ENCODE measurements at regions not wholly inside any gene's neighbourhood (a gene's known extent, or its start where the extent isn't known, plus 50 kb on each side); places are given as distances from the start of the nearest gene placed in this dataset.

DNA sequence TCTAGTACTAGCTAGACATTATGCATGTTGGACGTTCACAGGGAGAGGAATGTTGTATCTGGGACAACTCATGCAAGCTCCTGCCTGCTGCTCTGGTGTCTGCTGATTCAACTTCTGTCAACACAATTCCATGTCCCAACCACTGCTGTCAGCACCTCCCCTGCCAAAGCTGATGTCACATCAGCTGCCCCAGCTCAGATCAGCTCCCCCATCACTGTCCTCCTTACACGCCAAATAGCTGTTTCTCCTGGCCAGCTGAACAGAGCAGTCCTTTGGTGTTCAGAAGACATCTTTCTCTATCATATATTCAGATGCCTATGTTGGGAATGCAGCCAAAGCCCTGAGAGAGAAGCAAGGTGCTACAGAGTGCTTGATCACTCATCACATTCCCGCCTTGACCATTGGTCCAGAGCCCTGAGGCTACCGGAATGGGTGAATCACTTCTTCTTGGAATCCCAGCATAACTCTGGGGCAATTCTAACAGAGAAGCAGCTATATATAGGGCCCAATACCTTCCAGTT is 223.3 kb downstream of the SEC61B start:
- TF ChIP-seq, protein P1, sequence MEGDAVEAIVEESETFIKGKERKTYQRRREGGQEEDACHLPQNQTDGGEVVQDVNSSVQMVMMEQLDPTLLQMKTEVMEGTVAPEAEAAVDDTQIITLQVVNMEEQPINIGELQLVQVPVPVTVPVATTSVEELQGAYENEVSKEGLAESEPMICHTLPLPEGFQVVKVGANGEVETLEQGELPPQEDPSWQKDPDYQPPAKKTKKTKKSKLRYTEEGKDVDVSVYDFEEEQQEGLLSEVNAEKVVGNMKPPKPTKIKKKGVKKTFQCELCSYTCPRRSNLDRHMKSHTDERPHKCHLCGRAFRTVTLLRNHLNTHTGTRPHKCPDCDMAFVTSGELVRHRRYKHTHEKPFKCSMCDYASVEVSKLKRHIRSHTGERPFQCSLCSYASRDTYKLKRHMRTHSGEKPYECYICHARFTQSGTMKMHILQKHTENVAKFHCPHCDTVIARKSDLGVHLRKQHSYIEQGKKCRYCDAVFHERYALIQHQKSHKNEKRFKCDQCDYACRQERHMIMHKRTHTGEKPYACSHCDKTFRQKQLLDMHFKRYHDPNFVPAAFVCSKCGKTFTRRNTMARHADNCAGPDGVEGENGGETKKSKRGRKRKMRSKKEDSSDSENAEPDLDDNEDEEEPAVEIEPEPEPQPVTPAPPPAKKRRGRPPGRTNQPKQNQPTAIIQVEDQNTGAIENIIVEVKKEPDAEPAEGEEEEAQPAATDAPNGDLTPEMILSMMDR (conservative IDR thresholded peaks at IDR 0.05), result no peak
- Mint-ChIP-seq H3K27ac (ENCODE audit: unreplicated experiment) (no peak overlapping the region), H3K4me1 (no peaks in the 10 kb centered on the region), H3K9me3 (peaks cover 6% of the 10 kb centered on the region), H3K36me3 (ENCODE audit: low read depth) (peaks cover 2% of the 10 kb centered on the region), H3K27me3 (ENCODE audit: low read depth) (no peaks in the 10 kb centered on the region), H3K4me3 (no peak overlapping the region)
- no peak for DNase-seq (ENCODE audit: low read depth, low spot score)

DNA sequence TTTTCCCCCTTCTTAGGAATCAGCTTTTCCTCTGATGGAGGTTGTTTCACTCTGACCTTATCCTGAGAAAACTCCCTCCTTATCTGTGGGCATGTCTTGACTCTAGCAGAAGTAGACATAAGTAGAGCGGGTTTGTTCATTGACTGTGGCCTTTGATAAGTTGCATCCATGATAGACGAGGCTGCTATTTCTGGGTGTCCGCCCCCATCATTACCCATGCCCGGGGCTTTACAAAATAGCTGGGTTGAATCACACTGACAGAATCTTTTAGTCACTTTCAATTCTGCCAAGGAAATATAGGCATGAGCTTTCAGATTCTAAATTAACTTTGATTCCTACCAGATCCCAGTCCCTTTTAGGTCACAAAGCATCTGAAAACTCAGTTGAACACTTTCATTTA is 223.8 kb downstream of the SEC61B start:
- DNase-seq (ENCODE audit: low read depth, low spot score), result no peak
- Mint-ChIP-seq H3K4me1 (no peaks in the 10 kb centered on the region), H3K36me3 (ENCODE audit: low read depth) (peaks cover 2% of the 10 kb centered on the region), H3K27ac (ENCODE audit: unreplicated experiment) (no peak overlapping the region), H3K9me3 (peaks cover 6% of the 10 kb centered on the region), H3K27me3 (ENCODE audit: low read depth) (no peaks in the 10 kb centered on the region), H3K4me3 (no peak overlapping the region)
- TF ChIP-seq, protein P1 (conservative IDR thresholded peaks at IDR 0.05), result no peak

DNA sequence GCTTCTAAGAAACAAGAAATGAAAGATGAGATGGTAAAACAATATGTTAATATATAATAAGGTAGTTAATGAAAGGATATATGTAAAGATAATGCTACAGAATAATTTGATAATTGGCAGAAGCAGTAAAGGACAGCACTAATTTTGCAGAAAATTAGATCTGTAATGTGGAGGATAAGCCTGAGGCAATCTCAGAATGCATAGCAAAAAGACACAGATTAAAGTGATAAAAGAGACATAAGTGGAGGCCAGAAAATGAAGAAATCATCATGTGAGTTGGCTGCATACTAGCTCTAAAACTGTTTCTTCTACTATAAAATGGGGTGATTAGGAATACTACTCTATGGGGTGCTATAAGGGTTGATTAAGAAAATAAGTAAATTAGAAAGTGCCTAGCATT is 225.9 kb downstream of the SEC61B start:
- no peaks in the 10 kb centered on the region for H3K36me3 Mint-ChIP-seq (ENCODE audit: low read depth)
- no peak for DNase-seq (ENCODE audit: low read depth, low spot score)
- TF ChIP-seq, protein P1 (conservative IDR thresholded peaks at IDR 0.05), result no peak
- H3K27me3 Mint-ChIP-seq (ENCODE audit: low read depth), result no peaks in the 10 kb centered on the region
- no peaks in the 10 kb centered on the region for H3K4me1 Mint-ChIP-seq
- H3K9me3 Mint-ChIP-seq, result no peaks in the 10 kb centered on the region
- H3K27ac Mint-ChIP-seq (ENCODE audit: unreplicated experiment), result no peak overlapping the region
- no peak overlapping the region for H3K4me3 Mint-ChIP-seq

DNA sequence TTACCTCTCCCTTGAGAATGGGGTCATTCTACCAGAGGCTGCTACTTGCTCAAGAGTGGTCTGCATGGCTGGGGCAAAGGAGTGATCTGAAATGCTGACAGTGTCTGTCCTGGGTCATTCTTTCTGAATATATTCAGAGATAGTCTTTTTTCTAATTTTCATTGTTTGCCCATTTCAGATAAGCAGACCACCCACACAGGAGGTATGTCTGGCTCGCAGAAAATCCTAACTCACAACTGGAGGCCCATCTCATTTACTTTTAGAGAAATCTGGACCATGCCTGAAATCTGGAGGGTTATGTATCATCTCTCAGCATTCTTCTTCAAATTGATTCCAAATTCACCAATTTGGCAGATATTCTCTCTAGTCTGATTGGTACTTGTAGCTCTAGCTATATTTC is 227.6 kb downstream of the SEC61B start:
- Mint-ChIP-seq H3K36me3 (ENCODE audit: low read depth) (no peaks in the 10 kb centered on the region), H3K9me3 (no peaks in the 10 kb centered on the region), H3K4me1 (no peaks in the 10 kb centered on the region), H3K4me3 (no peak overlapping the region), H3K27me3 (ENCODE audit: low read depth) (no peaks in the 10 kb centered on the region), H3K27ac (ENCODE audit: unreplicated experiment) (no peak overlapping the region)
- TF ChIP-seq, protein P1 (conservative IDR thresholded peaks at IDR 0.05), result no peak
- no peak for DNase-seq (ENCODE audit: low read depth, low spot score)

DNA sequence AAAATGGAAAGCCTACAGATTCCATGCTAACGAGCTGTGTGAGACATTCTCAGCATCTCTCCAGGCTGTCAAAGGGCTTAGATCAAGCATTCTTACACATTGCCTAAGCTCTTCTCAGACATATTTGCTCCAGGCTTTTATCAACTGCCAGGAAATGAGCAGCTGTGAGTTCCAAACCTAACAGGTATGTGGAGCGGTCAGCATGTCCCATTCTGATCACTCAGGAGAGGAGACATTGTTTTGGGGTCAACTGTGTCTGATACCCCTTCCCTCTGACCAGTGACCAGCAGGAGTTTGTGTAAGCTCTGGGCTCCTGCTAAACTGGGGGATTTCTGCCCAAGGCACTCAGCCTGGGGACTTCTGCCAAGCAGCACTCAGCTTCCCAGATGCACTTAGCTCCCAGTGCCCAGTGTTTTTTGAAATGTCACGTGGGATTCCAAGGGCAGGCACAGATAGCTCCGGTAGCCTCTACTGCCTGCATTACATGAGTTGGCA is 229.1 kb downstream of the SEC61B start:
- DNase-seq (ENCODE audit: low read depth, low spot score), result no peak
- Mint-ChIP-seq H3K36me3 (ENCODE audit: low read depth) (no peaks in the 10 kb centered on the region), H3K4me3 (no peak overlapping the region), H3K27me3 (ENCODE audit: low read depth) (no peaks in the 10 kb centered on the region), H3K9me3 (no peaks in the 10 kb centered on the region), H3K4me1 (no peaks in the 10 kb centered on the region), H3K27ac (ENCODE audit: unreplicated experiment) (no peak overlapping the region)
- TF ChIP-seq, protein P1 (conservative IDR thresholded peaks at IDR 0.05), result no peak

All from neural crest cell (in vitro differentiated cells).